Mucosa of descending colon (tissue), 3 donors: ENCODE measurements at regions not wholly inside any gene's neighbourhood (a gene's known extent, or its start where the extent isn't known, plus 50 kb on each side); places are given as distances from the start of the nearest gene placed in this dataset.

ENCODE experiments used
- ATAC-seq: fragments of 200-7000 bp; cut with Tn5 transposase; one replicate; pipeline ENCODE4 v1.9.1; 2020; ENCODE audit warnings: mild to moderate bottlenecking, moderate library complexity
- DNase-seq, 3 donors: peaks; one replicate each; pipeline ENCODE4 v3.0.0-alpha.2; 2020
- H3K36me3 ChIP-seq: fragments of 200-600 bp; one replicate; pipeline ENCODE4 v1.8.0; 2021; ENCODE audit warnings: low read depth, mild to moderate bottlenecking
- H3K4me1 ChIP-seq: fragments of 200-600 bp; one replicate; pipeline ENCODE4 v1.8.0; 2021; ENCODE audit warnings: low read depth, mild to moderate bottlenecking
- H3K4me3 ChIP-seq: fragments of 200-600 bp; one replicate; pipeline ENCODE4 v1.8.0; 2021; ENCODE audit warnings: mild to moderate bottlenecking
- H3K9me3 ChIP-seq: fragments of 200-600 bp; one replicate; pipeline ENCODE4 v1.8.0; 2021; ENCODE audit warnings: mild to moderate bottlenecking
- intact Hi-C, 2 donors: fragments of 100-400 bp; cut with DNase I in 1 of 2; cut with micrococcal nuclease in 1 of 2; formaldehyde crosslinking; loops; one replicate each; pipeline versions ENCODE4 v1.11.0 to v1.11.1; 2022; cut with DNase I, micrococcal nuclease
- TF ChIP-seq, protein P1 (sequence below): fragments of 200-600 bp; IDR thresholded peaks from one replicate; pipeline ENCODE4 v1.8.0; 2022; ENCODE audit warnings: antibody characterized with exemption, mild to moderate bottlenecking
- donor health status: DM: no; HTN: no; CAD: no; lungs with moderate emphysema.
- donor health status: DM: no; HTN: no; CAD: no.
- donor health status: DM: no; HTN: yes; CAD: no.

DNA sequence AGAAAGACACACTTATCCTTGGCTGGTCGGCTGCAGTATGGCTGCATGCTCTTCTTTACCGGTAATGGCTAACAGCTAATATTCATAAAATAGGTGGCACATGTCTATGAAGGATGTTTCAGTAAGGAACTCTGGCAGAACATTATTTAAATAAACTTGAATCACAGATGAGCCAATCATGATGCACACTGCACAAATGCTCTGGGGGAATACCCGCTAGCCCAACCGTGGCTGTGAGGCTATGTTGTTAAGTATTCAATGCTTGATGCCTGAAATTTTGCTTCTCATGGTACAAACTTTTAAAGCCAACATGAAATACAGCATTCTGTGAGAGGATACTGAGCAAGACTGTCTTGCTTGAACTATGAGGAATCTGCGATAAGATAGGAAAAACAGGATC lies 505.8 kb downstream of the ZEB2 start:
- H3K4me1 ChIP-seq: no peaks in the 10 kb centered on the region
- intact Hi-C loops: no loop called here
- no peaks in the 10 kb centered on the region for H3K36me3 ChIP-seq
- H3K9me3 ChIP-seq: no peaks in the 10 kb centered on the region
- ATAC-seq: no peak
- TF ChIP-seq, protein P1, sequence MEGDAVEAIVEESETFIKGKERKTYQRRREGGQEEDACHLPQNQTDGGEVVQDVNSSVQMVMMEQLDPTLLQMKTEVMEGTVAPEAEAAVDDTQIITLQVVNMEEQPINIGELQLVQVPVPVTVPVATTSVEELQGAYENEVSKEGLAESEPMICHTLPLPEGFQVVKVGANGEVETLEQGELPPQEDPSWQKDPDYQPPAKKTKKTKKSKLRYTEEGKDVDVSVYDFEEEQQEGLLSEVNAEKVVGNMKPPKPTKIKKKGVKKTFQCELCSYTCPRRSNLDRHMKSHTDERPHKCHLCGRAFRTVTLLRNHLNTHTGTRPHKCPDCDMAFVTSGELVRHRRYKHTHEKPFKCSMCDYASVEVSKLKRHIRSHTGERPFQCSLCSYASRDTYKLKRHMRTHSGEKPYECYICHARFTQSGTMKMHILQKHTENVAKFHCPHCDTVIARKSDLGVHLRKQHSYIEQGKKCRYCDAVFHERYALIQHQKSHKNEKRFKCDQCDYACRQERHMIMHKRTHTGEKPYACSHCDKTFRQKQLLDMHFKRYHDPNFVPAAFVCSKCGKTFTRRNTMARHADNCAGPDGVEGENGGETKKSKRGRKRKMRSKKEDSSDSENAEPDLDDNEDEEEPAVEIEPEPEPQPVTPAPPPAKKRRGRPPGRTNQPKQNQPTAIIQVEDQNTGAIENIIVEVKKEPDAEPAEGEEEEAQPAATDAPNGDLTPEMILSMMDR: no peak
- H3K4me3 ChIP-seq: no peak overlapping the region
- no peak for DNase-seq

DNA sequence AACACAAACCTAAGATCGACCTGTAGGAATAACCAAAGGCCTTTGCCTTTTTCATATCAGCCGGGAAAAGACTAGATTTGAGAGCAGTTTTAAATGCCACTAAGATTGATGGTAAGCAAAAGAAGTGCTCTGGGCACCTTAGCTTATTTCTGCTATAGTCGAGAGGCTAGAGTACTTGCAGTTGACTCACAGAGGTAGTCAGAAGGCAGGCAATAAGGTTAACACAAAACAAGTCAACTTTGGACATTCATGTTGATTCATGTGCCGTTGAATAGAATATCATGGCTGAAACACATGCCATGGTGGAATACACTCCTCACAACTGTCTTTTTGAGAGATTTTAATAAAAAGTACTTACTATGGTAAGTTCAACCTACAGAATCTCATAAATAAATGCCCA lies 507.6 kb downstream of the ZEB2 start:
- Histone ChIP-seq H3K4me3 (no peak overlapping the region), H3K9me3 (no peaks in the 10 kb centered on the region), H3K36me3 (no peaks in the 10 kb centered on the region), H3K4me1 (no peaks in the 10 kb centered on the region)
- intact Hi-C loops: no loop called here
- DNase-seq (no peak), ATAC-seq (no peak)
- TF ChIP-seq, protein P1: no peak

DNA sequence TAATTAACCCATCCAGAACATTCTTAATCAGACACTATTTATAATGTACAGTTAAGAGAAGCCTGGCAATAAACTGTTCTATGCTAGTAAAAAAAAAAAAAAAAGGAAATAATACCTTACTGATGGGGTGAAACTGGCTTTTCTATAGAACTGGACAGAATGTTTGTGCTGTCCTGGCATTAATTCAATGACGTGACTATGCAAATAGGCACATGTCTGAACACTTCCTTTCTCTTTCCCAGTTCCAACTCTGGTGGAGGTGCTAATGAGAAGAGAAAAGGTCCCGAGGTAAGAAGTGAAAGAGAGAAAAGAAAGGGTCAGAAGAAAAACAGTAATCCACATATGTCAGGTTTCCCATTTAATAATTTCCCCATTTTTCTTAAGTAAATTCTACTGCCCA lies 508.4 kb downstream of the ZEB2 start:
- no peak for DNase-seq
- Histone ChIP-seq H3K4me1 (no peaks in the 10 kb centered on the region), H3K36me3 (no peaks in the 10 kb centered on the region), H3K4me3 (no peak overlapping the region), H3K9me3 (no peaks in the 10 kb centered on the region)
- no peak for ATAC-seq
- TF ChIP-seq, protein P1: no peak
- intact Hi-C loops: no loop called here

- no peak for ATAC-seq
- H3K4me1 ChIP-seq: no peaks in the 10 kb centered on the region
- no peak for DNase-seq
- H3K4me3 ChIP-seq: no peak overlapping the region
- H3K9me3 ChIP-seq: no peaks in the 10 kb centered on the region
- TF ChIP-seq, protein P1: no peak
- H3K36me3 ChIP-seq: no peaks in the 10 kb centered on the region
- intact Hi-C loops: no loop called here
These were observed 508.8 kb downstream of the ZEB2 start for GRCh38 chr2:144011098-144011497.

DNA sequence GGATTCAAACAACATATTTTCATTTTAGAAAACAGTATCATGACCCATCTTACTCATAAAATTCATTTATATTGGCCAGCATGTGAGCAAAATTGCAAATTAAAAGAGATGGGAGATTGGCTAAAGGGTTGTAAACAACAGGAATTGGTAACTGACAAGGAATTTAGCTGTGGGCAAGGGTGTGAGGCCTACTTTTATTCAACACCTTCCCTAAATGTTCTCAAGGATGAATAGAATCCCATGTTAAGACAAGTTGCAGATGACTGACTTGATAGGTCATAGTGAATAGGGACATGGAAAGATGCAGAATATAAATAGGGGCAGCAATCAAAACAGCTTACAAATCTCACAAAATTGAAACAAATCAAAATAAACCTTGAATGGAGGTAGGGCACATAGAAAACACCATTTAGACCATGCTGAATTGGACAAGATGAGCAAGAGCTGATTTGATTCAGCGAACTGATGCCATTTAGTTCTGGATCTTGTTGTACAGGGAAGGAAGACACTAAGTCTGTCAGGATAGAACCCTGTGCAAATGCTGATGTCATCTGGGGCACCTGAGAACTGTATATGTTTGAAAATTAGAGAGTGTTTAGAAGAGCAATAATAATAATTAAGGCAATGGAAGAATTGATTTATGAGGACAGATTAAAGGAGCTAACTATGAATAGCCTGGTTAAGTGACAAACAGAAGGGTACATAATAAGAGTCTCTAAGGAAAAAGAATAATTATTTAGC lies 509.7 kb downstream of the ZEB2 start:
- TF ChIP-seq, protein P1: no peak
- intact Hi-C loops: no loop called here
- no peak for ATAC-seq

DNA sequence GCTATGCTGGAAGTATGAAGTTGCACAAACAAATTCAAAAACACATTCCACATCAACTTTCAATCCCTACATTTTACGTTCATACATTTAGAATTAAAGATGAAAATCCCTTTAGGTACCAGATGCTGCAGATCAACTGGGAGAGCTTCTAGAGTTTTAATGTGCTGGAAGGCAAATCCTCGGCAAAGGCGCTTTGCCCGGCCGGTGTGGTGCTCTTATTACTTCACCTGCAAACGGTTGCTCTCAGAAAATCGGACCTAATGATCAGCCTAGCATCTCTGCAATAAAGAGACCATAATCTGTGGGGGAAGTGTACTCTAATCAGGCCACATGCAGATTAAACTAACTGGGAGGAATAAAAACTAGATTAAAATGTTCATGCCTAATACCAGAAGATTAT lies 513.8 kb downstream of the ZEB2 start:
- no peak overlapping the region for H3K4me3 ChIP-seq
- H3K36me3 ChIP-seq: no peaks in the 10 kb centered on the region
- no peaks in the 10 kb centered on the region for H3K4me1 ChIP-seq
- TF ChIP-seq, protein P1: no peak
- DNase-seq (no peak), ATAC-seq (no peak)
- intact Hi-C loops: no loop called here
- no peaks in the 10 kb centered on the region for H3K9me3 ChIP-seq

More for the DNA sequence above, 509.7 kb downstream of the ZEB2 start:
- no peaks in the 10 kb centered on the region for H3K4me1 ChIP-seq
- H3K4me3 ChIP-seq: no peak overlapping the region
- no peaks in the 10 kb centered on the region for H3K36me3 ChIP-seq
- no peak for DNase-seq
- H3K9me3 ChIP-seq: no peaks in the 10 kb centered on the region
